Gastrocnemius medialis (tissue), 4 donors: ENCODE measurements at regions not wholly inside any gene's neighbourhood (a gene's known extent, or its start where the extent isn't known, plus 50 kb on each side); places are given as distances from the start of the nearest gene placed in this dataset.

Source experiments
- POLR2A ChIP-seq, 2 donors: fragments of 450-650 bp; IDR thresholded peaks; one replicate each; pipeline ENCODE4 v1.6.1; 2017; ENCODE audit warnings: antibody characterized with exemption in 2 of 2, mild to moderate bottlenecking in 2 of 2, moderate library complexity in 2 of 2
- TF ChIP-seq, protein P1 (sequence below), 5 experiments: fragments of 450-650 bp in 3 of 5; fragments of 200-600 bp in 2 of 5; sonication (generic) in 2 of 5; IDR thresholded peaks in 4 of 5; conservative IDR thresholded peaks in 1 of 5; 1 replicate in 4 of 5; 2 replicates in 1 of 5; pipeline ENCODE4 v1.5.1; 2016 to 2019; ENCODE audit warnings: antibody characterized with exemption in 5 of 5, mild to moderate bottlenecking in 3 of 5, moderate library complexity in 3 of 5

DNA sequence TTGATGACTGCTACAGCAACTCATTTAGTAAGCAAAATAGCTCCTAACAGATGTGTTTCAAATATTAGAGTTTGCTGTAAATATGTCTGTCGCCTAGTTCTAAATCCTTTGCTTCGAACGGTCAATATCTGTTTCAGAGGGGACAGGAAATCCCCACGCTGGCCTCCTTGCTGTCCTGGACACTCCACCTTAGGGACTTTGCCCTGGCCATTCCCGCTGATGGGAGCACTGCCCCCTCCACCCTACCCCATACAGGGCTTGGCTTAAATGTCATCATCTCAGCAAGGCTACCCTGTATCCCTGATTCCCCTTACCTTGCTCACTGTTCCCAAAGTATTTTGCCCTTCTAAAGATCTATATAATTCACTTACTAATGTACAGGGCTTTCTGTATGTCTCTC lies 86.1 kb upstream of the HIVEP3 start:
- TF ChIP-seq, protein P1, sequence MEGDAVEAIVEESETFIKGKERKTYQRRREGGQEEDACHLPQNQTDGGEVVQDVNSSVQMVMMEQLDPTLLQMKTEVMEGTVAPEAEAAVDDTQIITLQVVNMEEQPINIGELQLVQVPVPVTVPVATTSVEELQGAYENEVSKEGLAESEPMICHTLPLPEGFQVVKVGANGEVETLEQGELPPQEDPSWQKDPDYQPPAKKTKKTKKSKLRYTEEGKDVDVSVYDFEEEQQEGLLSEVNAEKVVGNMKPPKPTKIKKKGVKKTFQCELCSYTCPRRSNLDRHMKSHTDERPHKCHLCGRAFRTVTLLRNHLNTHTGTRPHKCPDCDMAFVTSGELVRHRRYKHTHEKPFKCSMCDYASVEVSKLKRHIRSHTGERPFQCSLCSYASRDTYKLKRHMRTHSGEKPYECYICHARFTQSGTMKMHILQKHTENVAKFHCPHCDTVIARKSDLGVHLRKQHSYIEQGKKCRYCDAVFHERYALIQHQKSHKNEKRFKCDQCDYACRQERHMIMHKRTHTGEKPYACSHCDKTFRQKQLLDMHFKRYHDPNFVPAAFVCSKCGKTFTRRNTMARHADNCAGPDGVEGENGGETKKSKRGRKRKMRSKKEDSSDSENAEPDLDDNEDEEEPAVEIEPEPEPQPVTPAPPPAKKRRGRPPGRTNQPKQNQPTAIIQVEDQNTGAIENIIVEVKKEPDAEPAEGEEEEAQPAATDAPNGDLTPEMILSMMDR (IDR thresholded peaks at IDR 0.05 in 4 of 5, conservative IDR thresholded peaks at IDR 0.05 in 1 of 5), result no peak
- TF ChIP-seq POLR2A (IDR thresholded peaks at IDR 0.05), result no peak
